GM18502 (cell line): ENCODE measurements at regions not wholly inside any gene's neighbourhood (a gene's known extent, or its start where the extent isn't known, plus 50 kb on each side); places are given as distances from the start of the nearest gene placed in this dataset.

Experiments used
- ATAC-seq: cut with Tn5 transposase; IDR thresholded peaks from one replicate; pipeline ENCODE4 v1.9.1; 2021; ENCODE audit warnings: mild to moderate bottlenecking; ENCODE audit not compliant: unreplicated experiment, poor library complexity

DNA sequence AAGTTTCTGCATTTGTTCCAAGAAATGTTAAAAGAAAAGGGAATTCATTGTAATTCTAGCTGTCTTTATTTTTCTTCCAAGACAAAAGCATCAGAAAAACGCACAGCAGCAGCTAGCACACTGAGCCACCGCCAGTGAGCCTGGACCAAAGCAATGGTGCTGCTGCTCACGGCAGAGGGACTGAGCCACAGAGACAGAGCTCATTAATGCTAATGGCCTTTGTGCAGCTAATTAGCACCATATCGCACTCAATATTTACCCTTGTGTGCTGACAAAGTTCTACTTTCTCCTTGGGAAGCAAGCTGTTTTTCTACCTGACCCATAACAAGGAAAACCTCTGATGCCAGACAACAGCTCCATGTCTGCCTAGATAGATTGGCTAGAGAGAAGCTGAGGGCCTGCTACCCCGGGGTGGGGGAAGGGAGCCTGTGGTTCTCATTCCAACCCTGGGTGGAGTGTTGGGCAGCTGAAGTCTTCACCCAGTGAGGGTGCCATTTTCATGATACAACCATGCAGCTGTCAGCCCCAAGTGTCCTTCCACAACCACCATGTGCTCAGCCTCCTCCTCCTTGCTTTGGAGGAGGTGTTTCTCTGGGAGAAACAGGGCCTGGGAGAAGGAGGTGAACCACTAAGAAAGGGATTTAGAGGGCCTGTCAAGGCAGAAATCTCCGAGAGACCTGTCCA lies 131.1 kb upstream of the NCAM1 start:
- ATAC-seq: no peak

DNA sequence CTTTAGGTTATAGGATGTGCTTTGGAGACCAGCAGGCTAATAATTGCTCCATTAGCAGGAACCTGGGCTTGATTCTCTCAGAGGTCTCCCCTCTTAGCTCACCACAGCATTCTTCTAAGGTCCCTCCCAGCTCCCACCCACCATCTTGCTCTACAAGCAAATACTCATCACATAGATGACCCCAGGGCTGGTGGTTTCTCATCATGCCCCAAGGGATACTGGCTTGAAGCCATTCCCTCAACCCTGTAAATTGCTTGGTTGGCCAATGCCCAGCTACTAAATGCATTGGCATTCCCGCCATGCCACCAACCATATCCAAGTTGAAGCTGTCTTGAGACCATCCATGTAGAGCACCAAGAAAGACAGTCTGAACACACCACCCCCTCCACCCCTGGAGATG lies 130.2 kb upstream of the NCAM1 start:
- no peak for ATAC-seq

DNA sequence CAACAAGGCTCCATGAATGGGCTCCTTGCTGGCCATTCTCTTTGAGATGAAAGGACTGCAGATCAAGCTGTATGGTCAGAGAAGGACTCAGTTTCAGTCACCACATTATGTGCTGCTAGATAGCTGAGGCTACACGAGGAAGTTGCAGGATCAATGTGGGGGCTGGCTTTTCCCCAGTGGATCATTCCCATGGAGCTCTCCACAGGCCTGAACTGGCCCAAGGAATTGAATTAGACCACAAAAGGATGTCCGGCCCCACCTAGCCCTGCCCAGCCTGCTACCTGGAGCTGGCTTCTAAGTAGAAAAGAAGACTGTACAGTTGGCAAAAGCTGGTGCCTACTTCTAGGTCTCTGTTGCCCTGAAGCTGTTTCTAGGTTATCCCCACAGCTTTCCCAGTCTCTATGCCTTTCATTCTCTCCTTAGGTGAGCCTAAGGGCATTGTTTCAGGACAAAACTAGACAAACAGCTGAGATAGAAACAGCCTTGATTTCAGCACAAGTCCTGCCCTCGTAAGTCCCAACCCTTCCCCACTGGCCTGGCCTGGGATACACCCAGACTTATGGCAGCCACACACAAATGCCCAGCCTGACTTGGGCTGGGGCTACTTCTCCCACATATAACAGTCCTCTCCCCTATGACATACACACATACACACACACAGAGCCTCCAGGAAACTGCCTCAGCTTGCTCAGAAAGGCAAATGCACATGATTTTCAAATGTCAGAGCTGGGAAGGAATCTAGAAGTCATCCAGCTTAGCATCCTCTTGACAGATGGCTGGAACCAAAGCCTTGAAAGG lies 129.1 kb upstream of the NCAM1 start:
- no peak for ATAC-seq

DNA sequence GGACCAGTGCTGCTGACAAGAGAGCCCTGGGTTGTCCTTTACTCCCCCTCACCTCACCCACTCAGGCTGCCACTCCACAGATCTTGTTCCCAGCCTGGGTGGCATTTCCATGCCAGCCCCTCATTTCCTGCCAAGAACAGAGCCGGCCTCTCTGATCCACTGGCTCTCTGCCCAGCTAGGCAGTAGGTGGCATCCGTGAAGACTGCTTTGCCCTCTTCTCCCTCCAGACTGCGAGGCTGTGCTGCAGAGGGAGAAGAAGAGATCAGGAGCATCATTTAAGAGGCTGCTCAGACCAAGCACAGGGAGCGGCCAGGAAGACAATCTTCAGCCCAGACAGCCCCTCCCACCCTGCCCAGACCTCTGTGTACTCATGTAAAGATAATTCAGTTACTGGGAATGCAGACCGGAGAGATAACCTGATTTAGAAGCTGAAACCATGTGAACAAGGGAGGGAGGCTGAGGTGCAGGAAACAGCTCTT lies 126.9 kb upstream of the NCAM1 start:
- ATAC-seq: no peak

GRCh38 chr11:112835591-112836255 lies 125.5 kb upstream of the NCAM1 start:
- no peak for ATAC-seq

DNA sequence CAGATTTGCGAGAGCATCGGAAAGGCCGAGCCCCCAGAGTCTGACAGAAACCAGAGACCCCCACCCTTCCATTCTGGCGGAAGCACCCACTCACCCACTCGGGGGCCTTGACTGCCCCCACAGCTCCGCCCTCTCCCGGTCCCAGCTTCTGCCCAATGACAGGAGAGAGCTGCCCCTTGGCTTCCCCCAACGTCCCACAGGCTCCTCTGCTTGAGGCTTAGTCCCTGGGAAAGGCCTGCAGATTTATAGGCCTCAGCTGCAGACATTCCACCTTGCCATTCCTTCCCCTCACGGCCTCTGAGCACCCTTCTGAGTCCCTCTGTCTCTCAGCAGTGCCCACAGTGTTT lies 125.0 kb upstream of the NCAM1 start:
- ATAC-seq: no peak

DNA sequence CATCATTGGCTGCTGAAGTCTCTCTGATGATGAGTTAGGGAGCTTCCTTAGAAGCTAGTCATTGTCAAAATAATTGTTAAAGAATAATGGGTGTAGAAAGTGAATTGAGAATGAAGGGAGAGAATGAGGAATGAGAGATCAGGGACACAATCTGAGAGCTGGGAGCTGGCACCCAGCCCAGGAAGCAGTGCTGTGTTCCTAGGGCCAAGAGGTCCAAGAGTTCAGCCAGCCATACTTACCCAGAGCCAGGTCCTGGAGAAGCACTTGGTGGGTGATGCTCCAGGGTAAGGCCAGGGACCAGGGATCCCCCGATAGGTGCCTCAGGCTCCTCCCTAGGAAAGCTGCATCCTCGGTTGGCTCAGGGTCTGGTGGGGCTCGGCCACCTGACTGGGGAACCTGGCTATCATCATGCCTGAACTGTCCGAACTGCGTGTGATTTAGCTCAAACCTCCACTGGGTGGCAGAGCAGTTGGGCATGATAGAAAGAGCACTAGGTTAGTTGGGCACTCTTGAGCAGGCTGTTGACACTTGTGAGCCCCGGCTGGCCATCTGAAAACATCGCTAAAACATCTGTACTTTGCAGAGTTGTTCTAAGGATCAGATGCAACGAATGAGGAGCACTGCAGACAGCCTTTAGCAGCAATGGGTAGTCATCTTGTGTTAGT lies 123.9 kb upstream of the NCAM1 start:
- no peak for ATAC-seq

GRCh38 chr11:112839051-112839450 lies 122.2 kb upstream of the NCAM1 start:
- ATAC-seq: no peak

GRCh38 chr11:112841729-112842128 lies 119.5 kb upstream of the NCAM1 start:
- no peak for ATAC-seq

DNA sequence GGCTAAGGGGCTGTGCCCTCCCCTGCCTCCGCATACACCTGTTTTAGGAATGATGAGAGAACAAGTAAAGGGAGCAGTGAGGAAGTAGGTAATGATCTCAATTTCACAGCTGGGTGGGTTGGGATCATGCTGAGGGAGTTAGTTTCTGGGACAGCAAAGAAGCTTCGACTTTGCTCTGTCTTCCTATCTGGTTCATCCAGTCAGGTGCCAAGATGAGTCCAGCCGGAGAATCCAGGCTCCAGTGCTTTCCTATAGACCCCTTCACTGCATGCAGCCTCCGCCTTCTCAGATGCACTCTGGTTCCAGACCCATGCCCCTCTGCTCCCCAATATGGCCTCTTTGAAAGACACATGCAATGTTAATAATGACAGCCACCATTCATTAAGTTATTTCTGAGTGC lies 119.1 kb upstream of the NCAM1 start:
- ATAC-seq: no peak

GRCh38 chr11:112844517-112844916 lies 116.7 kb upstream of the NCAM1 start:
- ATAC-seq: no peak

- ATAC-seq: no peak
These were observed 113.7 kb upstream of the NCAM1 start for GRCh38 chr11:112847568-112847967.

GRCh38 chr11:112852143-112852866 lies 108.9 kb upstream of the NCAM1 start:
- ATAC-seq: no peak

- no peak for ATAC-seq
These were observed 105.1 kb upstream of the NCAM1 start for GRCh38 chr11:112856133-112856532.

DNA sequence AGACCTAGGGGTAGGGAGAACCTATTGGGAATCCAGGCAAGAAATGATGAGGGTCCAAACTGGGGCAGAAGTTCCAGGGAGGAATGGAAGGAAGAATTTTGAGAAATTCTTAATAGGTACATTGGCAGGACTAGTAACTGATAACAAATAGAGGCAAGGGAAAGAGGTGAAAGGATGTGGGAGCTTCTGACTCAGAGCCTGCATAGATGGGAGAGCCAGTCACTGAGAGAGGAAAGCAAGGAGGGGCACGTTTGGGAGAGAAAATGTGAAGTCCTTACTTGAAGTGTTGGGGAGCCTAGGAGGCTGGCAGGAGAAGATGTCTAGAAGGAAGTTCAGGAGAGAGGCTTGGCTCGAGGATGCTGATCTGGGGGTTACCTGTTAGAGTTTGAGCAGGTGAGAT lies 104.6 kb upstream of the NCAM1 start:
- no peak for ATAC-seq

- ATAC-seq: no peak
These were observed 102.8 kb upstream of the NCAM1 start for GRCh38 chr11:112858289-112859023.

GRCh38 chr11:112859787-112860186 lies 101.4 kb upstream of the NCAM1 start:
- no peak for ATAC-seq

- ATAC-seq: no peak
These were observed 99.9 kb upstream of the NCAM1 start for GRCh38 chr11:112861356-112861755.

DNA sequence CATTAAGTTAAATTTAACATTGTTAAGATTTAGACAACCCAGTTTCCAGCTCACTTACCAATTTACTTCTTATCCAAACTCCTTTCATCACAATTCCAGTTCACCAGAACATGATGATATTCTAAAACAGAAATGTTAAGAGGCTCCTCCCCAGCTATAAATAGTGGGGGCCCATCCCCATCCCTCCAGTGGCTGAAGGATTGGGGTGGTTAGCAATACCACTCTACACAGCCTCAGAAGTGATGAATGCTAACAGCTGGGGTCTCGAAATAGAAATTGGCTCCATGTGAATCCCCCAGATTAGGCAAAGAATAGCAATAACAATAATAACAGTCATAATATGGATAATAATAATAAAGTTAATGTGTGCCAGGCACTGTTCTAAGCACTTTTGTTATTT lies 97.9 kb upstream of the NCAM1 start:
- ATAC-seq: no peak

GRCh38 chr11:112864672-112865071 lies 96.5 kb upstream of the NCAM1 start:
- ATAC-seq: no peak
